ENCODE measurements at regions not wholly inside any gene's neighbourhood (a gene's known extent, or its start where the extent isn't known, plus 50 kb on each side); places are given as distances from the start of the nearest gene placed in this dataset.

DNA sequence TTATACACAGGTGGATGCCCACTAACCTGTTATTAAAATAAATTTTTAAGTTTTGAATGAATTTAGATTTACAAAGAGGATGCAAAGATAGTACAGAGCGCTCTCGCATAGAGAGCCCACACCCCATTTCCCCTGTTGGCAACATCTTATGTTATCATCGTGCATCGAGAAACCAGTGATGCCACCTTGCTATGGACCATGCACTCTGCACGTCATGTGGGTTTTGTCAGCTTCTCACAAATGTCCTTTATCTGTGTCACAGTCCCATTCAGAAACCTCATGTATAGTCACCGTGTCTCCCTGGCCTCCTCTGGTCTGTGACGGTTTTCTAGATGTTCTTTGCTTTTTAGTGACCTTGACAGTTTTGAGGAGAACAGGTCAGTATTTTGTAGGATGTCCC is 60.0 kb downstream of the ING1 start:
- Histone ChIP-seq H3K36me3 (no peaks in the 10 kb centered on the region), H3K4me3 (no peak overlapping the region), H3K27ac (replicated peaks in 1 of 4) (no peak overlapping the region), H3K9me3 (no peaks in the 10 kb centered on the region), H3K4me1 (no peaks in the 10 kb centered on the region), H3K27me3 (peaks cover 0 to 9% (median 0%) of the 10 kb centered on the region in 4 donors)
- 91% methylated on average over 7 of the region's 7 CpGs for WGBS
- peak; percentile 64 for DNase-seq (ENCODE audit: extremely low spot score)
- intact Hi-C loops (cut with DNase I) = no loop called here
- no peak for TF ChIP-seq EP300 (IDR thresholded peaks at IDR 0.05)
- TF ChIP-seq, protein P1, sequence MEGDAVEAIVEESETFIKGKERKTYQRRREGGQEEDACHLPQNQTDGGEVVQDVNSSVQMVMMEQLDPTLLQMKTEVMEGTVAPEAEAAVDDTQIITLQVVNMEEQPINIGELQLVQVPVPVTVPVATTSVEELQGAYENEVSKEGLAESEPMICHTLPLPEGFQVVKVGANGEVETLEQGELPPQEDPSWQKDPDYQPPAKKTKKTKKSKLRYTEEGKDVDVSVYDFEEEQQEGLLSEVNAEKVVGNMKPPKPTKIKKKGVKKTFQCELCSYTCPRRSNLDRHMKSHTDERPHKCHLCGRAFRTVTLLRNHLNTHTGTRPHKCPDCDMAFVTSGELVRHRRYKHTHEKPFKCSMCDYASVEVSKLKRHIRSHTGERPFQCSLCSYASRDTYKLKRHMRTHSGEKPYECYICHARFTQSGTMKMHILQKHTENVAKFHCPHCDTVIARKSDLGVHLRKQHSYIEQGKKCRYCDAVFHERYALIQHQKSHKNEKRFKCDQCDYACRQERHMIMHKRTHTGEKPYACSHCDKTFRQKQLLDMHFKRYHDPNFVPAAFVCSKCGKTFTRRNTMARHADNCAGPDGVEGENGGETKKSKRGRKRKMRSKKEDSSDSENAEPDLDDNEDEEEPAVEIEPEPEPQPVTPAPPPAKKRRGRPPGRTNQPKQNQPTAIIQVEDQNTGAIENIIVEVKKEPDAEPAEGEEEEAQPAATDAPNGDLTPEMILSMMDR (IDR thresholded peaks at IDR 0.05) = no peak
- no peak for TF ChIP-seq POLR2AphosphoS5 (IDR thresholded peaks at IDR 0.05)
- no peak for TF ChIP-seq POLR2A (IDR thresholded peaks at IDR 0.05; ENCODE audit: low read depth)

DNA sequence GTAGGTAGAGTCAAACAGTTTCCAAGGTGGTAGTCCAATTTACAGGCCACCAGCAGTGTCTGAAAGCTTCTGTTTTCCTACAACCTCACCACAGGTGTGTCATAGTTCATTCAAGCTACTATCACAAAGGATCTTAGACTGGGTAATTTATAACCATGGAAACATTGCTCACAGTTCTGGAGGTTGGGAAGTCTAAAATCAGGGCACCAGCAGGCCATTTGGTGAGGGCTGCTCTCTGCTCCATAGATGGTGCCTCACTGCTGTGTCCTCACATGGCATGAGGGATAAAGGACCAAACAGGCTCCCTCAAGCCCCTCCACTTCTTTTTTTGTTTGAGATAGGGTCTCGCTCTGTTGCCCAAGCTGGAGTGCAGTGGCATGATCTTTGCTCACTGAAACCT is 60.6 kb downstream of the ING1 start:
- H3K27me3 ChIP-seq = peaks cover 0 to 9% (median 0%) of the 10 kb centered on the region in 4 donors
- WGBS = 100% methylated on average over 1 of the region's 1 CpG
- intact Hi-C loops (cut with DNase I) = no loop called here
- no peak for TF ChIP-seq EP300 (IDR thresholded peaks at IDR 0.05)
- TF ChIP-seq POLR2AphosphoS5 (IDR thresholded peaks at IDR 0.05) = no peak
- TF ChIP-seq, protein P1 (IDR thresholded peaks at IDR 0.05) = no peak
- no peak for TF ChIP-seq POLR2A (IDR thresholded peaks at IDR 0.05; ENCODE audit: low read depth)
- DNase-seq (ENCODE audit: extremely low spot score) = peak; percentile 86
- no peaks in the 10 kb centered on the region for H3K4me1 ChIP-seq
- no peak overlapping the region for H3K4me3 ChIP-seq
- H3K9me3 ChIP-seq = no peaks in the 10 kb centered on the region
- no peaks in the 10 kb centered on the region for H3K36me3 ChIP-seq
- H3K27ac ChIP-seq (replicated peaks in 1 of 4) = no peak overlapping the region

DNA sequence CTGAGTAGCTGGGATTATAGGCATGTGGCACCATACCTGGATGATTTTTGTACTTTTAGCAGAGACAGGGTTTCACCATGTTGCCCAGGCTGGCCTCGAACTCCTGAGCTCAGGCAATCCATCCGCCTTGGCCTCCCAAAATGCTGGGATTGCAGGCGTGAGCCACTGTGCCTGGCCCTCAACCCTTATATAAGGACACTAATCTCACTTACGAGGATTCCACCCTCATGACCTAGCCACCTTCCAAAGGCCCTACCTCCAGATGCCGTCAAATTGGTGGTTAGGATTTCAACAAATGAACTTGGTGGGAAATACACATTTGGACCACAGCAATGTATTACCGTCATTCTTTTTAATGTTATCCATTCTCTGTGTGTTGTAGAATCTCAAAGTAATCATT is 61.0 kb downstream of the ING1 start:
- 89% methylated on average over 6 of the region's 6 CpGs for WGBS
- TF ChIP-seq POLR2A (IDR thresholded peaks at IDR 0.05; ENCODE audit: low read depth) (no peak), POLR2AphosphoS5 (IDR thresholded peaks at IDR 0.05) (no peak), EP300 (IDR thresholded peaks at IDR 0.05) (no peak)
- TF ChIP-seq, protein P1 (IDR thresholded peaks at IDR 0.05) = no peak
- no peaks in the 10 kb centered on the region for H3K9me3 ChIP-seq
- no peak overlapping the region for H3K4me3 ChIP-seq
- H3K27ac ChIP-seq (replicated peaks in 1 of 4) = no peak overlapping the region
- intact Hi-C loops (cut with DNase I) = no loop called here
- H3K4me1 ChIP-seq = no peaks in the 10 kb centered on the region
- H3K36me3 ChIP-seq = no peaks in the 10 kb centered on the region
- peaks cover 0 to 9% (median 0%) of the 10 kb centered on the region in 4 donors for H3K27me3 ChIP-seq
- peak; percentile 57 for DNase-seq (ENCODE audit: extremely low spot score)

DNA sequence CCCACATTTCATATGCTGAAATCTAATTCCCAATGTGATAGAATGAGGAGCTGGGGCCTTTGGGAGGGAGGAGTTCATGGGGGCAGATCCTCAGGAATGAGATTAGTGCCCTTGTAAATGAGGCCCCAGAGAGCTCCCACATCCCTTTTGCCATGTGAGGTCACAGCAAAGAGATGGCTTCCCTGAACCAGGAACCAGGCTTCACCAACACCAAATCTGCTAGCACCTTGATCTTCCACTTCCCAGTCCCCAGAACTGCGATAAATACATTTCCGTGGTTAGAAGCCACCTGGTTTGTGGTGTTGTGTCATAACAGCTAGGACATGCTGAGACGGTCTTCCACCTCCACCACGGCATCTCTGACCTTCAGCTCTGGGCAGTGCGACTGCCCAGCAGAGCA is 62.1 kb downstream of the ING1 start:
- no peaks in the 10 kb centered on the region for H3K4me1 ChIP-seq
- H3K27ac ChIP-seq (replicated peaks in 1 of 4) = no peak overlapping the region
- H3K9me3 ChIP-seq = no peaks in the 10 kb centered on the region
- 89% methylated on average over 5 of the region's 5 CpGs for WGBS
- TF ChIP-seq EP300 (IDR thresholded peaks at IDR 0.05) = no peak
- no peak for TF ChIP-seq POLR2AphosphoS5 (IDR thresholded peaks at IDR 0.05)
- TF ChIP-seq, protein P1 (IDR thresholded peaks at IDR 0.05) = no peak
- TF ChIP-seq POLR2A (IDR thresholded peaks at IDR 0.05; ENCODE audit: low read depth) = no peak
- no peak overlapping the region for H3K4me3 ChIP-seq
- peaks cover 0 to 5% (median 0%) of the 10 kb centered on the region in 4 donors for H3K27me3 ChIP-seq
- peak; percentile 45 for DNase-seq (ENCODE audit: extremely low spot score)
- intact Hi-C loops (cut with DNase I) = no loop called here
- H3K36me3 ChIP-seq = no peaks in the 10 kb centered on the region

DNA sequence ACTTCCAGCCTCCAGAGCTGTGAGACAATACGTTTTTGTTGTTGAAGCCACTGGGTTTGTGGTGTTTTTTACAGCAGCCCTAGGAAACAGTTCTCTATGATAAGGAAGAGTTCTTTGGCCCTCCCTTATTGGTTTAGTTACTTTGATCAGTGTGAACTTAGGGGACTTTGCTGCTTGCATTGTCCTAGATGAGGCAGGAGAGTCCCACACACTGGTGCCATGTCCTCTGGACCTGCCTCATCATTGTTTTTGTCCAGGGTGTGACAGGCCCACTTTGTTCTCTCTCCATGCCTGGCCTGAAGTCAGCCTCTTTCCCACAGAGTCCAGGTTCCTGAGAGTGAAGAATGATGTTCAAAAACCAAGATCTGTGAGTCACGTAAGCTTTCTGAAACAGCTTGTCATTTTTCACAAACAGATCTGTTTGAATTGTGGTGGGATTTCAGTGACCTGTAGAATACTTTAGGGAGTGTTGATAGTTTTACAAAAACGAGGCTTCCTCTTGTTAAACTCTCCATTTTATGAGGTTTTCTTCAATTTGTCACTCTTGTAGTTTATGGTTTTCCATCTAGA is 63.8 kb downstream of the ING1 start:
- H3K4me3 ChIP-seq = no peak overlapping the region
- WGBS = 80% methylated on average over 3 of the region's 3 CpGs
- TF ChIP-seq EP300 (IDR thresholded peaks at IDR 0.05) (no peak), POLR2A (IDR thresholded peaks at IDR 0.05; ENCODE audit: low read depth) (no peak), POLR2AphosphoS5 (IDR thresholded peaks at IDR 0.05) (no peak)
- TF ChIP-seq, protein P1 (IDR thresholded peaks at IDR 0.05) = no peak

More for the DNA sequence above, 63.8 kb downstream of the ING1 start:
- intact Hi-C loops (cut with DNase I) = no loop called here
- Histone ChIP-seq H3K9me3 (peaks cover 0 to 4% (median 0%) of the 10 kb centered on the region in 4 donors), H3K27me3 (no peaks in the 10 kb centered on the region), H3K36me3 (no peaks in the 10 kb centered on the region), H3K27ac (replicated peaks in 1 of 4) (no peak overlapping the region), H3K4me1 (no peaks in the 10 kb centered on the region)
- DNase-seq (ENCODE audit: extremely low spot score) = no peak

Measured in esophagus muscularis mucosa (tissue), 4 donors.